ENCODE measurements at regions not wholly inside any gene's neighbourhood (a gene's known extent, or its start where the extent isn't known, plus 50 kb on each side); places are given as distances from the start of the nearest gene placed in this dataset.

DNA sequence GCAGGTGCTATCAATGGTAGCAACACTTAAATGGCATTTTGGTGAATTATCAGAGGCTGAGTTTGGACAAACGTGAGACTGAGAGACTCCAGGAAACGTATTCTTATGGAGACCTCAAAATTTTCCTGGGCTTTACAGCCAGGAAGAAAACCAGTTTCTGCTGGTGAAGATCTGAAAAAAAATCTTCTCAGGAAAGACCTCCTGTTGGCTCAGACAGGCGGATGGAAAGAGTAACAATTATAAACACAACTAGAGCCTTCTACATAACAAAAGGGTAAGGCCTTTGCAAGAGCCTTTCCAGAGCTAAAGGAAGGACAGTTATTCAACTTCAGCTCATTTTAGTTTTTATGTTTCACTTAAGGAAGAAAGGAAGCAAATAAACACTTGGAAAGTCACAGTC lies 274.4 kb downstream of the THBS2 start:
- in situ Hi-C loops (cut with MboI; ENCODE audit: low sequenced_read_pairs): no loop called here
- no peaks in the 10 kb centered on the region for H3K4me1 ChIP-seq (ENCODE audit: control insufficient read depth, insufficient read depth, low read length)
- no peak overlapping the region for H3K18ac ChIP-seq (ENCODE audit: low read depth, low read length)
- H3K23ac ChIP-seq (ENCODE audit: low read depth, low read length): no peak overlapping the region
- H2BK15ac ChIP-seq (ENCODE audit: low read depth, low read length): no peak overlapping the region
- H3K4me3 ChIP-seq (ENCODE audit: insufficient read depth, low read depth, low read length): no peak overlapping the region
- H3K4ac ChIP-seq (ENCODE audit: low read depth, low read length): no peak overlapping the region
- H3K9me3 ChIP-seq (ENCODE audit: control insufficient read depth, insufficient read depth, low read length): no peaks in the 10 kb centered on the region; the same call in 1 of the 2 replicates
- no peak overlapping the region for H2AK5ac ChIP-seq (ENCODE audit: low read depth, low read length)
- no peaks in the 10 kb centered on the region for H3K27me3 ChIP-seq (ENCODE audit: control insufficient read depth, insufficient read depth, low read length)
- POLR2A ChIA-PET (ENCODE audit: unreplicated experiment): no interaction called here
- no peak overlapping the region for H4K5ac ChIP-seq (ENCODE audit: low read depth, low read length)
- H2BK120ac ChIP-seq (ENCODE audit: low read depth, low read length): no peak overlapping the region
- H4K8ac ChIP-seq (ENCODE audit: low read depth in 2 of 2, low read length in 2 of 2): no peak overlapping the region
- dilution Hi-C loops (cut with HindIII; ENCODE audit: low sequenced_read_pairs, unreplicated experiment): no loop called here
- no peak for DNase-seq
- H2BK20ac ChIP-seq (ENCODE audit: low read depth, low read length): no peak overlapping the region
- 20% methylated on average over 2 of the region's 3 CpGs; no CpG with 5 or more reads in 1 of the 2 experiments for WGBS, 2 experiments (ENCODE audit: extremely low coverage in 2 of 2, insufficient read length in 1 of 2)
- TF ChIP-seq NFE2L2 (IDR thresholded peaks at IDR 0.05; ENCODE audit: low read depth, low read length) (no peak), RAD21 (IDR thresholded peaks at IDR 0.05; ENCODE audit: low read length) (no peak), BHLHE40 (IDR thresholded peaks at IDR 0.05; ENCODE audit: low read depth, low read length) (no peak), MAFK (IDR thresholded peaks at IDR 0.05; ENCODE audit: low read depth, low read length) (no peak), CEBPB (IDR thresholded peaks at IDR 0.05; ENCODE audit: low read depth, low read length) (no peak), RFX5 (IDR thresholded peaks at IDR 0.05; ENCODE audit: low read depth, low read length) (no peak), SMC3 (IDR thresholded peaks at IDR 0.05; ENCODE audit: low read depth, low read length) (no peak), CHD1 (IDR thresholded peaks at IDR 0.05; ENCODE audit: low read depth, low read length) (no peak)
- TF ChIP-seq, protein P1, sequence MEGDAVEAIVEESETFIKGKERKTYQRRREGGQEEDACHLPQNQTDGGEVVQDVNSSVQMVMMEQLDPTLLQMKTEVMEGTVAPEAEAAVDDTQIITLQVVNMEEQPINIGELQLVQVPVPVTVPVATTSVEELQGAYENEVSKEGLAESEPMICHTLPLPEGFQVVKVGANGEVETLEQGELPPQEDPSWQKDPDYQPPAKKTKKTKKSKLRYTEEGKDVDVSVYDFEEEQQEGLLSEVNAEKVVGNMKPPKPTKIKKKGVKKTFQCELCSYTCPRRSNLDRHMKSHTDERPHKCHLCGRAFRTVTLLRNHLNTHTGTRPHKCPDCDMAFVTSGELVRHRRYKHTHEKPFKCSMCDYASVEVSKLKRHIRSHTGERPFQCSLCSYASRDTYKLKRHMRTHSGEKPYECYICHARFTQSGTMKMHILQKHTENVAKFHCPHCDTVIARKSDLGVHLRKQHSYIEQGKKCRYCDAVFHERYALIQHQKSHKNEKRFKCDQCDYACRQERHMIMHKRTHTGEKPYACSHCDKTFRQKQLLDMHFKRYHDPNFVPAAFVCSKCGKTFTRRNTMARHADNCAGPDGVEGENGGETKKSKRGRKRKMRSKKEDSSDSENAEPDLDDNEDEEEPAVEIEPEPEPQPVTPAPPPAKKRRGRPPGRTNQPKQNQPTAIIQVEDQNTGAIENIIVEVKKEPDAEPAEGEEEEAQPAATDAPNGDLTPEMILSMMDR (conservative IDR thresholded peaks at IDR 0.05; ENCODE audit: low read depth, low read length): no peak
- H3K9ac ChIP-seq (ENCODE audit: low read depth, low read length): no peak overlapping the region
- H4K20me1 ChIP-seq (ENCODE audit: insufficient read depth, low read length): no peaks in the 10 kb centered on the region
- no TSS peak for BruUV-seq (replicated peaks)
- no peak for ATAC-seq (ENCODE audit: low read depth)
- H2BK5ac ChIP-seq (ENCODE audit: low read depth, low read length, poor library complexity, severe bottlenecking): no peak overlapping the region
- H2AK9ac ChIP-seq (replicated peaks; ENCODE audit: low read depth, low read length, poor library complexity): no peak overlapping the region
- no peak overlapping the region for H3K14ac ChIP-seq (replicated peaks; ENCODE audit: low read depth, low read length)
- H4K91ac ChIP-seq (ENCODE audit: insufficient read depth, low read depth, low read length): no peak overlapping the region
- CTCF ChIA-PET: no interaction called here
- H3K36me3 ChIP-seq (ENCODE audit: control insufficient read depth, insufficient read depth, low read length): no peaks in the 10 kb centered on the region
- H2AFZ ChIP-seq (replicated peaks; ENCODE audit: low read length, poor library complexity): no peak overlapping the region
- no peak overlapping the region for H3K27ac ChIP-seq (ENCODE audit: insufficient read depth, low read length)
- intact Hi-C loops (cut with micrococcal nuclease): no loop called here
- no peaks in the 10 kb centered on the region for H3K79me1 ChIP-seq (ENCODE audit: low read depth in 1 of 2, low read length in 2 of 2)
- H3K56ac ChIP-seq (ENCODE audit: extremely low read depth, insufficient read depth, low read length): no peak overlapping the region
- H3K9me1 ChIP-seq (ENCODE audit: insufficient read depth, low read length): no peaks in the 10 kb centered on the region
- H3K4me2 ChIP-seq (ENCODE audit: low read depth, low read length): no peak overlapping the region
